ENCODE measurements at regions not wholly inside any gene's neighbourhood (a gene's known extent, or its start where the extent isn't known, plus 50 kb on each side); places are given as distances from the start of the nearest gene placed in this dataset.

- TF ChIP-seq CTCF (IDR thresholded peaks at IDR 0.05), result no peak
- no peak for TF ChIP-seq EZH2 (IDR thresholded peaks at IDR 0.05)
- no peak for TF ChIP-seq EZH2phosphoT487 (IDR thresholded peaks at IDR 0.05)
These were observed 106.4 kb upstream of the DPYD start for GRCh38 chr1:98027103-98027705.

Data from neural progenitor cell (in vitro differentiated cells).